HG03571 (cell line): ENCODE measurements at regions not wholly inside any gene's neighbourhood (a gene's known extent, or its start where the extent isn't known, plus 50 kb on each side); places are given as distances from the start of the nearest gene placed in this dataset.

ENCODE experiments used
- ATAC-seq: cut with Tn5 transposase; IDR thresholded peaks from one replicate; pipeline ENCODE4 v1.9.1; 2021; ENCODE audit not compliant: unreplicated experiment

- no peak for ATAC-seq
Observed at GRCh38 chr6:114592506-114592905, 249.7 kb upstream of the HS3ST5 start.

GRCh38 chr6:114588726-114589125 is 245.9 kb upstream of the HS3ST5 start:
- no peak for ATAC-seq

GRCh38 chr6:114586298-114586697 is 243.5 kb upstream of the HS3ST5 start:
- no peak for ATAC-seq

- ATAC-seq = no peak
Observed at GRCh38 chr6:114581293-114581692, 238.5 kb upstream of the HS3ST5 start.

GRCh38 chr6:114580882-114581281 is 238.1 kb upstream of the HS3ST5 start:
- ATAC-seq = no peak

GRCh38 chr6:114579486-114579885 is 236.7 kb upstream of the HS3ST5 start:
- ATAC-seq = no peak

GRCh38 chr6:114577109-114577508 is 234.3 kb upstream of the HS3ST5 start:
- no peak for ATAC-seq

GRCh38 chr6:114576330-114576729 is 233.5 kb upstream of the HS3ST5 start:
- no peak for ATAC-seq

GRCh38 chr6:114569669-114570068 is 226.8 kb upstream of the HS3ST5 start:
- no peak for ATAC-seq

- no peak for ATAC-seq
Observed at GRCh38 chr6:114564302-114564933, 221.6 kb upstream of the HS3ST5 start.

- no peak for ATAC-seq
Observed at GRCh38 chr6:114559419-114559818, 216.6 kb upstream of the HS3ST5 start.

- no peak for ATAC-seq
Observed at GRCh38 chr6:114558153-114558552, 215.3 kb upstream of the HS3ST5 start.

- ATAC-seq = no peak
Observed at GRCh38 chr6:114556846-114557488, 214.1 kb upstream of the HS3ST5 start.

GRCh38 chr6:114550316-114550715 is 207.5 kb upstream of the HS3ST5 start:
- no peak for ATAC-seq

GRCh38 chr6:114543696-114544095 is 200.9 kb upstream of the HS3ST5 start:
- ATAC-seq = no peak

GRCh38 chr6:114541794-114542193 is 199.0 kb upstream of the HS3ST5 start:
- no peak for ATAC-seq

- ATAC-seq = no peak
Observed at GRCh38 chr6:114537977-114538376, 195.2 kb upstream of the HS3ST5 start.

- ATAC-seq = no peak
Observed at GRCh38 chr6:114534813-114535212, 192.0 kb upstream of the HS3ST5 start.

GRCh38 chr6:114524081-114524480 is 181.3 kb upstream of the HS3ST5 start:
- ATAC-seq = no peak

- no peak for ATAC-seq
Observed at GRCh38 chr6:114523508-114523907, 180.7 kb upstream of the HS3ST5 start.

GRCh38 chr6:114521926-114522325 is 179.1 kb upstream of the HS3ST5 start:
- ATAC-seq = no peak

GRCh38 chr6:114520976-114521375 is 178.2 kb upstream of the HS3ST5 start:
- ATAC-seq = no peak

GRCh38 chr6:114514170-114514569 is 171.3 kb upstream of the HS3ST5 start:
- ATAC-seq = no peak
